Naive B cell (primary cell): ENCODE measurements at regions not wholly inside any gene's neighbourhood (a gene's known extent, or its start where the extent isn't known, plus 50 kb on each side); places are given as distances from the start of the nearest gene placed in this dataset.

Source experiments
- ATAC-seq, 2 donors: fragments of 150-1000 bp; cut with Tn5 transposase; 2 replicates each; pipeline ENCODE4 v1.10.0; 2021; ENCODE audit warnings: low read depth in 2 of 2, mild to moderate bottlenecking in 2 of 2, moderate library complexity in 2 of 2
- DNase-seq: peaks from one replicate; pipeline ENCODE4 v3.0.0; 2022
- H3K27ac Mint-ChIP-seq, 6 donors: one replicate each; pipeline ENCODE4 v1.8.0; 2020 to 2022; ENCODE audit warnings: mild to moderate bottlenecking in 6 of 6, mixed read lengths in 6 of 6, moderate library complexity in 5 of 6, inconsistent platforms in 2 of 6
- H3K27me3 Mint-ChIP-seq, 3 donors: one replicate each; pipeline ENCODE4 v1.8.0; 2021 to 2022; ENCODE audit warnings: mixed read lengths in 3 of 3, mild to moderate bottlenecking in 1 of 3
- H3K36me3 Mint-ChIP-seq, 2 donors: one replicate each; pipeline ENCODE4 v1.8.0; 2020 to 2022; ENCODE audit warnings: mixed read lengths in 2 of 2, inconsistent platforms in 1 of 2, mild to moderate bottlenecking in 1 of 2
- H3K4me1 Mint-ChIP-seq, 3 donors: one replicate each; pipeline ENCODE4 v1.8.0; 2020 to 2022; ENCODE audit warnings: mixed read lengths in 3 of 3, inconsistent platforms in 1 of 3, mild to moderate bottlenecking in 1 of 3, moderate library complexity in 1 of 3
- H3K4me3 Mint-ChIP-seq, 8 donors: one replicate each; pipeline ENCODE4 v1.8.0; 2020 to 2022; ENCODE audit warnings: mild to moderate bottlenecking in 8 of 8, mixed read lengths in 8 of 8, moderate library complexity in 8 of 8, inconsistent platforms in 2 of 8
- H3K9me3 Mint-ChIP-seq, 7 donors: one replicate each; pipeline ENCODE4 v1.8.0; 2020 to 2022; ENCODE audit warnings: mixed read lengths in 7 of 7, mild to moderate bottlenecking in 5 of 7, inconsistent platforms in 2 of 7, moderate library complexity in 1 of 7

DNA sequence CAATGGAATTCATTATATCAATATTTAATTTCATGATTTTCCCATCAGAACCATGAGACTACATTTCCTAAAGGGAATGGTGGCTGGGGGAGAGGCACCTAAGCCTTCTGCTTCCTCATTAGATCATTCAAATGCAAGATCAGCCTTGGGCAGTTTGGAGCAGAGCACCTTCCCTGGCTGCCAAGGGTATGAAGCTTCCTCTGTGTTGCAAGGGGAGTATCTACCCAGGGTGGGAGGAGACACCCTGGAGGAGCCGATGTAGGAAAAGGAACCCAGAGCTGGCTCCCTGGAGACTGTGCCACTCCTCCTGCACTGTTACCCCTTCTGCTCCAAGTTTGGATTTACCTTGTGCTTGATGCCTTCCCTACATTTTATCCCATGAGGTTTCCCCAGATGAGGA lies 299.7 kb upstream of the PRDM1 start:
- no peak overlapping the region for H3K4me3 Mint-ChIP-seq
- DNase-seq = no peak
- H3K9me3 Mint-ChIP-seq = no peaks in the 10 kb centered on the region
- no peak overlapping the region for H3K27ac Mint-ChIP-seq
- no peak for ATAC-seq
- H3K36me3 Mint-ChIP-seq = no peaks in the 10 kb centered on the region
- H3K27me3 Mint-ChIP-seq = no peaks in the 10 kb centered on the region
- H3K4me1 Mint-ChIP-seq = peaks cover 7 to 18% (median 17%) of the 10 kb centered on the region in 3 donors

DNA sequence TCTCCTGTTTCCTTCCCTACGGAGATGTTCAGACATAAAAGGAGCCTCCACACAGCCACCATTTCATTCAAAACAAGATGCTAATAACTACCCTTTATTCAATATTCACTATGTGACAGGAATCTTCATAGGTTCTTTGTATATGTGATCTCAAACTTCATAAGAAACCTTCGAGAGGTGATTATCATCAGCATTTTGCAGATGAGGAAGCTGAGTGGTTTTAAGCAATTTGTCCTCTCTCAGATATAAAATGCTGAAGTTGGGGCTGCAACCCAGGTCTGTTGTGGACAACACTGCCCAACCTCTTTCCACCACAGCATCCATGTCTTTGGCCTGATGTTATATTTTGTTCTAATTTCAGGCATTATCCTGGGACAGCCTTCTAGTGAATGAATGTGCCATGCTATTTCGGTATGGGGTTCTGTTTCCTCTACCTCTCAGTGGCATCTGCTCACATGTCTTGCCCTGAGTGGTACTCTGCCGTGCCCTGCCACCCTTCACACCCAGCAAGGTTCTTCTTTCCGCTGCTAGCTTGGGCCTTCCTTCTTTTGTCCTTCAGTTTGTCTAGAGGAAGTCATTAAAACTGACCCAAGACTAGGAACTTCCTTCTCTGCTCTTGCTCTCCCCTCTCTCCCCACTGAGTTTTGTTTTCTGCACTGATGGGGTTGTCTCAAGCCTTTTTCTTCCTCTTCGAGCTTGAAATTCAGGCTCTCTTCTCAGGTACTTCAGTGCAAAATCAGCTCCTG lies 300.9 kb upstream of the PRDM1 start:
- Mint-ChIP-seq H3K4me3 (no peak overlapping the region), H3K27ac (no peak overlapping the region), H3K4me1 (peaks cover 7 to 17% (median 14%) of the 10 kb centered on the region in 3 donors), H3K27me3 (no peaks in the 10 kb centered on the region), H3K36me3 (no peaks in the 10 kb centered on the region), H3K9me3 (no peaks in the 10 kb centered on the region)
- peak; percentile 30 for ATAC-seq
- no peak for DNase-seq

DNA sequence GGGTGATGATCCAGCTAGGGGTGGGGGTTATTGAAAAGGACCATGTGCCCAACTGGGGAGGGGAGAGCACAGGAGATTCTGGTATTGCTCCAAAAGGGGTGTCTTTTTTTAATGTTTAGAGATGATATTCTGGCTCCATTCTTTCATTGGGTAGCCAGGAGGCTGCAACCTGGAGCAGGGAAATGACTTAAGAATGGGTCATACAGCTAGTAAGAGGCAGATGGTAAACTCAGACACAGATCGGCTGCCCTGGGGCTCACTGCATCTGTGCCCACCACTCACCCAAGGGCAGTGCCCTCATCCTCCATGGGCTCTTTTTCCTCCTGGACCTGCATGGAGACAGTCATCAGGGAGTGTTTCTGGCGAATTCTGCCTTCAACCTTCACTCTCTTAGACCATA lies 302.0 kb upstream of the PRDM1 start:
- DNase-seq = no peak
- Mint-ChIP-seq H3K4me1 (peaks cover 7 to 17% (median 14%) of the 10 kb centered on the region in 3 donors), H3K36me3 (no peaks in the 10 kb centered on the region), H3K9me3 (no peaks in the 10 kb centered on the region), H3K27me3 (no peaks in the 10 kb centered on the region), H3K4me3 (no peak overlapping the region), H3K27ac (no peak overlapping the region)
- ATAC-seq = no peak

DNA sequence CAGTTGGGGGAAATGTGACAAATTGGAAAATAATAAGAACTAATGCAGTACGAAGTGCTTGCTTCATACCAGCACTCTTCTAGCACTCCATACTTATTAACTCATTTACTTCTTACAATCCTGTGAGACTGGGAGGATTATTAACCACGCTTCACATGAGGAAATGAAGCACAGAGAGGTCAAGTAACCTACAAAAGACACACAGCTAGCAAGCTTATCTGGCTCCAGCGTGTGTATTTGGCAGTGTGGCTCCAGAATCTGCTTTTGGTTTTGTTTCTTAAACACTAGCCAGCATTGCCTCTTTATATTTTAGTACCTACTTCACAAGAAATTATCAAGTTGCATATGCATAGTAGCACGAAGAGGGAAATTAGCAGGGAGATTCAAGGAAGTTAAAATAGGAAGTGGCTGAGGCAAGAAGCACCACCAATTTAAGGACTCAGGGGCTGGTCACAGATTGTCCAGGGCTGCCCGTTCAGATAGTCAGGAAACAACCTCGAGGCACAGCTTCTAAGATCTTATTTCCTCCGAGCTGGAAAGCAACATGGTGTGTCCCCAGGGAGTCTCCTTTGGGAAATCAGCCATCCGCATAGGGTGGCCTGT lies 302.7 kb upstream of the PRDM1 start:
- no peak overlapping the region for H3K4me3 Mint-ChIP-seq
- no peaks in the 10 kb centered on the region for H3K27me3 Mint-ChIP-seq
- no peaks in the 10 kb centered on the region for H3K36me3 Mint-ChIP-seq
- no peak for DNase-seq
- H3K27ac Mint-ChIP-seq = no peak overlapping the region
- H3K9me3 Mint-ChIP-seq = no peaks in the 10 kb centered on the region
- H3K4me1 Mint-ChIP-seq = peaks cover 7 to 17% (median 14%) of the 10 kb centered on the region in 3 donors
- ATAC-seq = no peak

DNA sequence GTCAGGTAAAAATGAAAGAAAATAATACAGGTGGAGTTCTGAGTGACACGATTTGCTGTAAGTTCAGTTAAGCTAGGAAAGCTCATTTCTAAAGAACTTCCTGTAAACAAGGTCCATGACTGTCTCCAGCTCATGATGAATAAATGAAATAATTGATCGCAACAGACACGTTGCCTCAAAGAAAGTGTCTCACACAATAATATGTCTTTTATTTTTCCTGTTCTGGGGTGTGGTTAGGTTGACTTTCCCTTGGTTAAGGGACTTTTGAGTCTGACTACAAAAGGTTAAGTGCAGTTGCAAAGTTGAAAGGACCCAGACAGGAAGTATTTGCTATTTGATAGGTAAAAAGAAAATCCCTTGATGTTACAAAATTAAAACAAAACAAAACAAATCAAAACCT lies 304.2 kb upstream of the PRDM1 start:
- no peaks in the 10 kb centered on the region for H3K36me3 Mint-ChIP-seq
- no peak overlapping the region for H3K4me3 Mint-ChIP-seq
- DNase-seq (no peak), ATAC-seq (no peak)
- no peaks in the 10 kb centered on the region for H3K27me3 Mint-ChIP-seq
- H3K27ac Mint-ChIP-seq = no peak overlapping the region
- peaks cover 7 to 17% (median 14%) of the 10 kb centered on the region in 3 donors for H3K4me1 Mint-ChIP-seq
- no peaks in the 10 kb centered on the region for H3K9me3 Mint-ChIP-seq

DNA sequence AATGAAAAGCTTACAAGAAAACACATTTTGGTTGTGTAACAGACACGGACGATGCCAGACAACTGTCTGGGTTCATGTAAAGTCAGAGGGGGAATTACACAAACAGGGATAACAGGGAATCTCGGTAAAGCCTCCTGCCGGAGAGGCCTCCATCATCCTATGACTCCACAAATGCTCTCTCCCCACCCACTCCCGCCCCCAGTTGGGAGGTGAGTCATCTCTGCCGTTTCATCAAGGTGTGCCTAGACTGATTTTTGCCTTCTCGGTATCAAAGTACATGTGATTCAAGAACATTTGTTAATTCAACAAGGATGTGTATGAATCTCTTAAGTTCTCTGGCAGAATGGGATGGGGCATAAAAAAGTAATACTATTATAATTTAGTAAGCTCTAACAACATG lies 304.9 kb upstream of the PRDM1 start:
- no peak for DNase-seq
- Mint-ChIP-seq H3K36me3 (no peaks in the 10 kb centered on the region), H3K27me3 (no peaks in the 10 kb centered on the region), H3K27ac (no peak overlapping the region), H3K4me1 (peaks cover 7 to 17% (median 14%) of the 10 kb centered on the region in 3 donors), H3K9me3 (no peaks in the 10 kb centered on the region), H3K4me3 (no peak overlapping the region)
- no peak for ATAC-seq

DNA sequence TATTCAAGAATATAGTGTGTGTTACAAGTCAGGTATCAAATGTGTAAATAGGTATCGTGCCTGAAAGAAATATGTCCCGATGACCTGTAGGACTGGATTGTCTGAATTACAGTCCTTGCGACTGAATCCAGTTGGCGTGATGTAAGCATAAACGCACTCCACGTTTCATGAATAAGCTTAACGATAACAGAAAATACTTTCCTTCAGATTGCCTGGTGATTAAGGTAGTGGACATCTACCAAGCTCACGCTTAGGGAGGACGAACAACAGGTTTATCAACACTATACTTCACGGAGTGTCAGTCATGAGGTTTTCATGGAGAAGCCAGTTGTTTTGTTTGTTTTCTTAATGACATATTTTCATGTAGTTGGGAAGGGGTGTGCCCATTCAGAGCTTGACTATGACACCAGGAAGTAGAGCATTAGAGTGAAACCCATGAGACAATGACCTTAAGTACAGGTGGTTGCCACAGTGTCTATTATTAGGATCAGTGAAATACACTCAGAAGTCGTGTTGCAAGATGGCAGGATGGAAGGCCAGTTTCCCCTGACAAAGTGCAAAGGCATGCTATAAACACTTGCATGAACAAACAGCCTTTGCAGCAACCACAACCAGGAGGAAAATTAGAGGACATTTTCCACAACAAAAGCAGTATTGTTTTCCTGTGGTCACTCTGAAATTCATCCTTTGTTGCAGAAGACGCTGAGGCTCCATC lies 305.8 kb upstream of the PRDM1 start:
- no peak for ATAC-seq
- Mint-ChIP-seq H3K27me3 (no peaks in the 10 kb centered on the region), H3K27ac (peak overlapping the region in 1 of 6 donors; percentile 16), H3K4me1 (peaks cover under 1 to 10% (median 7%) of the 10 kb centered on the region in 3 donors), H3K4me3 (no peak overlapping the region), H3K9me3 (peaks cover 2 to 7% (median 3%) of the 10 kb centered on the region in 7 donors), H3K36me3 (peaks cover 3 to 4% of the 10 kb centered on the region in 2 donors)
- DNase-seq = no peak

DNA sequence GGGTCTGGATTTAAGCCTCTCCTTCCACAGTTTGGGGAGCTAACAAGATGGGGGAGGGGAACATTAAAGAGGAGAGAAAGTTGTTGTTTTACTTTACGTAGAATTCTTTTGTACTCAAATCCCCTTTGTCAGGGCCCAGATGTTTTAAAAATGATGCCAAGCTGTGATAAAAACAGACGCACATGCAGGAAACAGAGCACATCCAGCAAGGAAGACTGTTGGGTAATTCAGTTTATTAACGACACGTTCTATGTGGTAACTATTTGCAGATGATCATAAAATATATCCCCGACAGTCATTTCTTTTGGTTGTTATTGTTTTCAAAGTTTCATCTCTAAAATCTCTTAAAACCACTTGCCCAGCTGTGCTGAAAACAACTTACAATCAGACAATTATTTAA lies 307.0 kb upstream of the PRDM1 start:
- peaks cover 5 to 18% (median 12%) of the 10 kb centered on the region in 7 donors for H3K9me3 Mint-ChIP-seq
- no peaks in the 10 kb centered on the region for H3K27me3 Mint-ChIP-seq
- no peaks in the 10 kb centered on the region for H3K4me1 Mint-ChIP-seq
- ATAC-seq (no peak), DNase-seq (no peak)
- no peak overlapping the region for H3K27ac Mint-ChIP-seq
- no peak overlapping the region for H3K4me3 Mint-ChIP-seq
- H3K36me3 Mint-ChIP-seq = peaks cover 8 to 9% of the 10 kb centered on the region in 2 donors

DNA sequence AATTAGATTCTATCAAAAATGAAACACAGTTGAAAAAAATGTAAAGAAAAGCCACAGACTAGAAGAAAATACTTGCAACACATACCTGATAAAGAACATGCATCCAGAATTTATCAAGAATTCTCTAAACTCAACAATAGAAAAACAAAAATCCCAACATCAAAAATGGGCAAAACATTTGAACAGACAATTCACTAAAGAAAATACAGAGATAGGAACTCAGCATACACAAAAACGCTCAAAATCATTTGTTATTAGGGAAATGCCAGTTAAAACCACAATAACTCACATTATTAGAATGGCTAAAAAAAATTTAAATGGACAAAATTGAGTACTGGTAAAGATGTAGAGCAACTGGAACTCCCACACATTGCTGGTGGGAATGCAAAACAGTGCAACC lies 311.0 kb upstream of the PRDM1 start:
- Mint-ChIP-seq H3K36me3 (peaks cover 8 to 9% of the 10 kb centered on the region in 2 donors), H3K27ac (no peak overlapping the region), H3K9me3 (peaks cover 5 to 18% (median 13%) of the 10 kb centered on the region in 7 donors), H3K4me1 (no peaks in the 10 kb centered on the region), H3K27me3 (peaks cover 0 to 5% (median 0%) of the 10 kb centered on the region in 3 donors), H3K4me3 (no peak overlapping the region)
- ATAC-seq (no peak), DNase-seq (no peak)

DNA sequence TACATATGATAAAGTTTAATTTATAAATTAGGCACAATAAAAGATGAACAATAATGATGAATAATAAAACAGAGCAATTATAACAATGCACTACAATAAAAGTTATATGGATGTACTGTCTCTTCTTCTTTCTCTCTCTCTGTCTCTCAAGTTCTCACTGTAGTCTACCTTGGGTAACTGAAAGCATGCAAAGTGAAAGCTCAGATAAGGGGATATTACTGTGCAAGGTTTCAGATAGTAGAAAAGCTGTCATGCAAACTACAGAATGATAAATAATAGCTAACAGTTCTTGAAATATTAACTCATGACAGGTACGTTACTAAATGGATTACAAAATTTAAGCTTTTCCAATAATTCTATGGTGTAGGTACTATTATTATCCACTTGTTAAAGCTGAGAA lies 311.9 kb upstream of the PRDM1 start:
- H3K9me3 Mint-ChIP-seq = peaks cover 5 to 18% (median 13%) of the 10 kb centered on the region in 7 donors
- H3K36me3 Mint-ChIP-seq = peaks cover 8 to 9% of the 10 kb centered on the region in 2 donors
- H3K27ac Mint-ChIP-seq = no peak overlapping the region
- ATAC-seq (no peak), DNase-seq (no peak)
- H3K4me1 Mint-ChIP-seq = no peaks in the 10 kb centered on the region
- H3K27me3 Mint-ChIP-seq = peaks cover 0 to 5% (median 0%) of the 10 kb centered on the region in 3 donors
- no peak overlapping the region for H3K4me3 Mint-ChIP-seq

DNA sequence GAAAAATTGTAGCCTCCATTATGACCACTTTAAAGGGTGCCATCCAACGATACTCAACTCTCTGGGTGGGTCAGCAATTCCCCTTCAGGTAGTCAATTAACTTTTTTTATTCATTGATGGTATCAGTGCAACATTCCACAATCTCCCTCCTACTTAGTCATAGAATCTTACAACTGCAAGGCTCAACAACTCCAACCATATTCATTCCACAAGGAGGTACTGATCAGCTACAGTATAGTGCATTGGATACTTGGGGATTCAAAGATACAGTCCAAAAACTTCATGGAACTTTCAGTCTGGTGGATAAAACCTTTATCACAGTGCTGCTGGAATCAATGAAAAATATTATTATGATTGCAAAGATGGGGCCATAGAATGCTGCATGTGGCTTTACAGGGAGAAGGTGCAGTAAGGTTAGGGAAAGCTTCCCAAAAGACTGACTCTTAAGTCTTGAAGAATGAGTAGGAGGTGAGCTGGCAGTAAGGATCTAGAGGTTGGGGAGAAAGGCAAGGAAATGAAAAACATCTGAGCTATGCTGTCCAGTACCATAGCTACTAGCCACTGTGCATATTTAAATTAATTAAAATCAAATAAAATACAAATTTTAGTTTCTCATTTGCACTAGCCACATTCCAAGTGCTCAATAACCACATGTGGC lies 314.7 kb upstream of the PRDM1 start:
- H3K27ac Mint-ChIP-seq = no peak overlapping the region
- peaks cover 0 to 5% (median 0%) of the 10 kb centered on the region in 3 donors for H3K27me3 Mint-ChIP-seq
- peaks cover 8 to 9% of the 10 kb centered on the region in 2 donors for H3K36me3 Mint-ChIP-seq
- no peaks in the 10 kb centered on the region for H3K4me1 Mint-ChIP-seq
- ATAC-seq = no peak
- H3K4me3 Mint-ChIP-seq = no peak overlapping the region
- no peak for DNase-seq
- H3K9me3 Mint-ChIP-seq = peaks cover 5 to 18% (median 13%) of the 10 kb centered on the region in 7 donors

DNA sequence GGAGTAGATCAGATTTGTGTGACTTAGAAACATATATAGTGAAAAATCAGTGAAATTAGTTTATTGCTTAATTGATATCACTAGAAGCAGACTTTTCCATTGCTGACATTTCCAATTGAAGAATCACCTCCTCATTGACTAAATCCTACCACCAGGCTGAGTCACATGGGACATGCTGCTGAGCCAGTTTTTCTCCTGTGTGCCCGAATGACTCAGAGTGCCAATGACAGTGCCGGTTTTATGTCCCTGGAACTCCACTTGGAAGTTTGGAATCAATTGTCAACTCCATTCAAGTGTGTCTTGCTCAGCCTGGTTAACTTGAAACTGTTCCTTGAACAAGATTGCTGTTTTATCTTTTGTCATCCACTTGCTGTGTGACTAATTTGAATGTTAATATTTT lies 316.1 kb upstream of the PRDM1 start:
- Mint-ChIP-seq H3K9me3 (peaks cover under 1 to 9% (median 4%) of the 10 kb centered on the region in 7 donors), H3K36me3 (peaks cover 1 to 2% of the 10 kb centered on the region in 2 donors), H3K4me1 (no peaks in the 10 kb centered on the region), H3K27ac (no peak overlapping the region), H3K27me3 (peaks cover 0 to 9% (median 0%) of the 10 kb centered on the region in 3 donors), H3K4me3 (no peak overlapping the region)
- no peak for ATAC-seq
- no peak for DNase-seq

DNA sequence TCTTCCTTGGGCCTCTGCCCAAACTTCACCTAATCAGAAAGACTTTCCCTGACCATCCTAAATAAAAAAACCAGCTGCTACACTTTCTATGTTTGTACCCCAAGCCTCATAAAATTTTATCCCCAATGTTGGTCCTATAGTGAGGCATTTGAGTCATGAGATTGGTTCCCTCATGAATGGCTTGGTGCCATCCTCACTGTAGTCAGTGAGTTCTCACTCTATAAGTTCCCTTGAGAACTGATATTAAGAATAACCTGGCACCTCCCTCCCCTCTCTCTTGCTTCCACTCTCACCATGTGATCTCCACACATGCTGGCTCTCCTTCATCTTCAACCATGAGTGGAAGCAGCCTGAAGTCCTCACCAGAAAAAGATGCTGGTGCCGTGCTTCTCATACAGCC lies 316.9 kb upstream of the PRDM1 start:
- no peaks in the 10 kb centered on the region for H3K36me3 Mint-ChIP-seq
- peaks cover 0 to 11% (median 0%) of the 10 kb centered on the region in 3 donors for H3K27me3 Mint-ChIP-seq
- H3K27ac Mint-ChIP-seq = no peak overlapping the region
- ATAC-seq (no peak), DNase-seq (no peak)
- peaks cover 0 to 3% (median under 1%) of the 10 kb centered on the region in 7 donors for H3K9me3 Mint-ChIP-seq
- no peaks in the 10 kb centered on the region for H3K4me1 Mint-ChIP-seq
- H3K4me3 Mint-ChIP-seq = no peak overlapping the region
